ENCODE measurements at regions not wholly inside any gene's neighbourhood (a gene's known extent, or its start where the extent isn't known, plus 50 kb on each side); places are given as distances from the start of the nearest gene placed in this dataset.
"Not testable (repeated sequence)": the region's sequence is repeated elsewhere in the genome, so short reads cannot be mapped to it uniquely, and the experiment has no call there.

- no peak for DNase-seq
Observed at GRCh38 chr1:172755099-172755498, 96.2 kb downstream of the FASLG start.

GRCh38 chr1:172756024-172756423, 97.1 kb downstream of the FASLG start:
- DNase-seq = no peak

- DNase-seq = no peak
Observed at GRCh38 chr1:172758259-172758658, 99.4 kb downstream of the FASLG start.

GRCh38 chr1:172760121-172760520, 101.2 kb downstream of the FASLG start:
- DNase-seq = no peak

GRCh38 chr1:172761581-172762486, 102.9 kb downstream of the FASLG start:
- DNase-seq = no peak

- no peak for DNase-seq
Observed at GRCh38 chr1:172763057-172763456, 104.2 kb downstream of the FASLG start.

GRCh38 chr1:172764378-172764777, 105.5 kb downstream of the FASLG start:
- no peak for DNase-seq

- DNase-seq = no peak
Observed at GRCh38 chr1:172766462-172766861, 107.6 kb downstream of the FASLG start.

- DNase-seq = no peak
Observed at GRCh38 chr1:172770071-172770470, 111.2 kb downstream of the FASLG start.

GRCh38 chr1:172774561-172774960, 115.7 kb downstream of the FASLG start:
- DNase-seq = no peak

GRCh38 chr1:172775606-172776005, 116.7 kb downstream of the FASLG start:
- no peak for DNase-seq

GRCh38 chr1:172776071-172776470, 117.2 kb downstream of the FASLG start:
- DNase-seq = no peak

GRCh38 chr1:172777767-172778166, 118.9 kb downstream of the FASLG start:
- DNase-seq = no peak

GRCh38 chr1:172778456-172779455, 119.9 kb downstream of the FASLG start:
- no peak for DNase-seq

GRCh38 chr1:172779491-172779890, 120.6 kb downstream of the FASLG start:
- DNase-seq = no peak

GRCh38 chr1:172781513-172782140, 122.7 kb downstream of the FASLG start:
- no peak for DNase-seq

- no peak for DNase-seq
Observed at GRCh38 chr1:172789840-172790239, 130.9 kb downstream of the FASLG start.

GRCh38 chr1:172790245-172790644, 131.3 kb downstream of the FASLG start:
- no peak for DNase-seq

- no peak for DNase-seq
Observed at GRCh38 chr1:172793823-172794222, 134.9 kb downstream of the FASLG start.

- DNase-seq = no peak
Observed at GRCh38 chr1:172795741-172796140, 136.8 kb downstream of the FASLG start.

- not testable (repeated sequence) for DNase-seq
Observed at GRCh38 chr1:172799804-172800203, 140.9 kb downstream of the FASLG start.

GRCh38 chr1:172801771-172802322, 142.9 kb downstream of the FASLG start:
- DNase-seq = no peak

- no peak for DNase-seq
Observed at GRCh38 chr1:172809750-172810149, 150.8 kb downstream of the FASLG start.
